Breast epithelium (tissue), 4 donors: ENCODE measurements at regions not wholly inside any gene's neighbourhood (a gene's known extent, or its start where the extent isn't known, plus 50 kb on each side); places are given as distances from the start of the nearest gene placed in this dataset.
A peak's percentile ranks its signal among the peaks of the same experiment; 100 is the strongest.
"Not testable (repeated sequence)": the region's sequence is repeated elsewhere in the genome, so short reads cannot be mapped to it uniquely, and the experiment has no call there.

Experiments used
- DNase-seq, 2 donors: peaks; one replicate each; pipeline ENCODE4 v3.0.0-alpha.2; 2019; ENCODE audit warnings: low spot score in 2 of 2
- H3K27ac ChIP-seq, 2 donors: fragments of 200-600 bp; sonication (generic) in 1 of 2; one replicate each; pipeline ENCODE4 v1.5.1; 2016 to 2019; ENCODE audit warnings: mild to moderate bottlenecking in 1 of 2
- H3K27me3 ChIP-seq, 2 donors: fragments of 200-600 bp; sonication (generic) in 1 of 2; one replicate each; pipeline versions ENCODE4 v1.5.1 to v1.6.0; 2017 to 2019; ENCODE audit warnings: control low read depth in 1 of 2, mild to moderate bottlenecking in 1 of 2
- H3K36me3 ChIP-seq: fragments of 200-600 bp; one replicate; pipeline ENCODE4 v1.5.1; 2019
- H3K4me1 ChIP-seq, 2 donors: fragments of 200-600 bp; sonication (generic); one replicate each; pipeline ENCODE4 v1.5.1; 2016 to 2019; ENCODE audit warnings: control low read depth in 1 of 2
- H3K4me3 ChIP-seq, 3 donors: fragments of 200-600 bp; sonication (generic); 1 replicate in 2 of 3; 2 replicates in 1 of 3; pipeline ENCODE4 v1.5.1; 2016 to 2019; ENCODE audit warnings: mild to moderate bottlenecking in 3 of 3, moderate library complexity in 2 of 3
- H3K9me3 ChIP-seq, 2 donors: fragments of 200-600 bp; sonication (generic) in 1 of 2; one replicate each; pipeline ENCODE4 v1.5.1; 2016 to 2019; ENCODE audit warnings: control low read depth in 1 of 2
- CTCF ChIP-seq, 3 donors: fragments of 450-650 bp; IDR thresholded peaks; one replicate each; pipeline ENCODE4 v1.5.1; 2016 to 2017; ENCODE audit warnings: antibody characterized with exemption in 3 of 3, mild to moderate bottlenecking in 3 of 3, moderate library complexity in 3 of 3
- POLR2A ChIP-seq: fragments of 450-650 bp; IDR thresholded peaks from one replicate; pipeline ENCODE4 v1.6.1; 2016; ENCODE audit warnings: antibody characterized with exemption, mild to moderate bottlenecking, moderate library complexity
- POLR2AphosphoS5 ChIP-seq, 3 donors: sonication (generic); formaldehyde crosslinking; IDR thresholded peaks; one replicate each; pipeline ENCODE4 v1.6.1; 2017; ENCODE audit warnings: antibody characterized with exemption in 3 of 3
- intact Hi-C: fragments of 100-400 bp; cut with DNase I; formaldehyde crosslinking; loops from one replicate; pipeline ENCODE4 v1.15.1; 2023; ENCODE audit warnings: low total_unique reads

DNA sequence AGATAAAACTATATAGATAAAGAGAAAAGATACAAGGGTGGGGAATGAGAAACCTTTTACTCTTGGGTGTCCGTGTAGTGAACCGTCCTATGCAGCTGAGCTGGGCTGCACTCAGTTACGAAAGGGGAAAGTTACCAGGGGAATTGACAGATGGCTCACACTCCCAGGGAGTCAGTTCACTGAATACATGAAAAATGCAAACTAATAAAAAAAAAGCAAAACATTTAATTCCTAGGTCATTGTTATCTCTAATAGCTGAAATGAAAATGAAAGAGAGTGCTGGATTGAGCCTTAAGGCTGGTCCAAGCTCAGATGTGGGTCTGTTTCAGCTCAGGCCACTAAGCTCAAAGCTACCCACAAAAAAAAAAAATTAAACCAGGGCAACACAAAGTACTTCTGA, 138.0 kb downstream of the THBS2 start:
- Histone ChIP-seq H3K9me3 (peaks cover 0 to 8% of the 10 kb centered on the region in 2 donors), H3K27ac (no peak overlapping the region), H3K4me3 (no peak overlapping the region), H3K36me3 (no peaks in the 10 kb centered on the region), H3K4me1 (no peaks in the 10 kb centered on the region), H3K27me3 (no peaks in the 10 kb centered on the region)
- intact Hi-C loops, result no loop called here
- no peak for DNase-seq
- TF ChIP-seq POLR2AphosphoS5 (IDR thresholded peaks at IDR 0.05) (no peak), CTCF (IDR thresholded peaks at IDR 0.05) (no peak), POLR2A (no peak)

GRCh38 chr6:169114632-169115031, 139.0 kb downstream of the THBS2 start:
- H3K27ac ChIP-seq, H3K36me3 ChIP-seq, H3K4me1 ChIP-seq, DNase-seq, intact Hi-C loops, H3K27me3 ChIP-seq, H3K4me3 ChIP-seq, H3K9me3 ChIP-seq: not testable (repeated sequence)

GRCh38 chr6:169112483-169113320, 140.9 kb downstream of the THBS2 start:
- H3K27me3 ChIP-seq, result no peaks in the 10 kb centered on the region
- H3K27ac ChIP-seq, result no peak overlapping the region
- no peaks in the 10 kb centered on the region for H3K4me1 ChIP-seq
- no peak overlapping the region for H3K4me3 ChIP-seq
- TF ChIP-seq CTCF (IDR thresholded peaks at IDR 0.05) (no peak), POLR2A (no peak), POLR2AphosphoS5 (IDR thresholded peaks at IDR 0.05) (no peak)
- intact Hi-C loops, result no loop called here
- H3K9me3 ChIP-seq, result peaks cover 0 to 6% of the 10 kb centered on the region in 2 donors
- H3K36me3 ChIP-seq, result no peaks in the 10 kb centered on the region
- DNase-seq, result no peak

- Histone ChIP-seq H3K4me3 (no peak overlapping the region), H3K27me3 (no peaks in the 10 kb centered on the region), H3K36me3 (no peaks in the 10 kb centered on the region), H3K4me1 (no peaks in the 10 kb centered on the region), H3K27ac (no peak overlapping the region), H3K9me3 (no peaks in the 10 kb centered on the region)
- no peak for DNase-seq
- intact Hi-C loops, result no loop called here
- TF ChIP-seq CTCF (IDR thresholded peaks at IDR 0.05) (no peak), POLR2A (no peak), POLR2AphosphoS5 (IDR thresholded peaks at IDR 0.05) (no peak)
Observed at GRCh38 chr6:169111203-169111602, 142.4 kb downstream of the THBS2 start.

DNA sequence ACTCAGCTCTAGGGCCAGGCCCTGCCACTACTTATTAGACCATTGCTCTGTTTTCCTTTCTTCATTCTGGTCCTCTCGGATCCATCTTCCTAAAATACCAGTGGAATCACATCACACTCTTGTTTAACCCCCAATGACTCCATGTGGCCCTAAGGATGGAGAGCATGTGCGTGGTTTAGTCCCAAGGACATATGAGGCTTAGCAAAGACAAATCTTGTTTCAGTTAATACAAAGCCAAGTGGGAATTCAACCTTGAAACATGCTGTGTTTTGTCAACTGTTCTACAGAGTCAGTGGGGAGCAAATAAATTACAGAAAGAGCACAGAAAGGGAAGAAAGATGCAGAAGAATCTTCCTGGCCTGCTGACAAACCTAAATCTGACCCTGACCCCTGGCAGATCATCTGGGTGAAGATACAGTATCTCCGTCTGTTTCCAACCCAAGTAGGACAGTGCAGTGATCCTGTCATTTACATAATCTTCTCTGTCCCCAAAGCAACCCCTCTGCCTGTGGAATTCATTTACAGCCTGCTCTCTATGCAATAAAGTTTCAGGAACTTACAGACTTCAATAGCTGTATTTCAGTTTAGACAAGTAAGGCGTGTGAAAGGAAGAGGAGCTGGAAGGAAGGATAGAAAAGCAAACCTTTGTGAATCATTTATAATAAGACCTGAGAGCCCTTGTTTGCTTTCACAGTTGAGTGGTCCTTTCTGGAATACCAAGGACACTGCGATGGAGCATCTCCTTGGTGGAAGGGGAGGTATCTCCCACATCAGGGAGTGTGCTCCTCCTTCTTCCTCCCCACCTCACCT, 144.0 kb downstream of the THBS2 start:
- Histone ChIP-seq H3K36me3 (no peaks in the 10 kb centered on the region), H3K4me3 (no peak overlapping the region), H3K9me3 (no peaks in the 10 kb centered on the region), H3K27ac (peak overlapping the region in 1 of 2 donors; percentile 4), H3K27me3 (no peaks in the 10 kb centered on the region), H3K4me1 (no peaks in the 10 kb centered on the region)
- intact Hi-C loops, result no loop called here
- DNase-seq, result no peak
- TF ChIP-seq CTCF (IDR thresholded peaks at IDR 0.05) (no peak), POLR2AphosphoS5 (IDR thresholded peaks at IDR 0.05) (no peak), POLR2A (no peak)
